Fibroblast of the aortic adventitia (primary cell): ENCODE measurements at regions not wholly inside any gene's neighbourhood (a gene's known extent, or its start where the extent isn't known, plus 50 kb on each side); places are given as distances from the start of the nearest gene placed in this dataset.

Source experiments
- DNase-seq: peaks from one replicate; pipeline ENCODE4 v3.0.0-alpha.2; 2010; ENCODE audit warnings: low read depth
- H3K4me3 ChIP-seq: 2 replicates; pipeline ENCODE4 v1.5.1; 2011; ENCODE audit warnings: low read depth, mild to moderate bottlenecking, control low read depth, low read length, moderate library complexity
- CTCF ChIP-seq: IDR thresholded peaks from 2 replicates; pipeline ENCODE4 v1.5.1; 2011; ENCODE audit warnings: mild to moderate bottlenecking, low read length, control low read depth, inconsistent platforms; ENCODE audit not compliant: insufficient read depth

- H3K4me3 ChIP-seq, result no peak overlapping the region
- no peak for TF ChIP-seq CTCF
- no peak for DNase-seq
Measured at GRCh38 chr1:175845338-175845737, 101.9 kb upstream of the TNR start.

GRCh38 chr1:175844877-175845276 is 101.5 kb upstream of the TNR start:
- TF ChIP-seq CTCF, result no peak
- DNase-seq, result no peak
- H3K4me3 ChIP-seq, result no peak overlapping the region

GRCh38 chr1:175842550-175842949 is 99.2 kb upstream of the TNR start:
- no peak for TF ChIP-seq CTCF
- no peak for DNase-seq
- no peak overlapping the region for H3K4me3 ChIP-seq

- DNase-seq, result no peak
- H3K4me3 ChIP-seq, result no peak overlapping the region
- no peak for TF ChIP-seq CTCF
Measured at GRCh38 chr1:175841738-175842187, 98.4 kb upstream of the TNR start.

GRCh38 chr1:175840787-175841186 is 97.4 kb upstream of the TNR start:
- H3K4me3 ChIP-seq, result no peak overlapping the region
- TF ChIP-seq CTCF, result no peak
- DNase-seq, result no peak

- TF ChIP-seq CTCF, result no peak
- no peak overlapping the region for H3K4me3 ChIP-seq
- no peak for DNase-seq
Measured at GRCh38 chr1:175839779-175840669, 96.6 kb upstream of the TNR start.

GRCh38 chr1:175834597-175834996 is 91.2 kb upstream of the TNR start:
- TF ChIP-seq CTCF, result no peak
- no peak for DNase-seq
- H3K4me3 ChIP-seq, result no peak overlapping the region
